ENCODE measurements at regions not wholly inside any gene's neighbourhood (a gene's known extent, or its start where the extent isn't known, plus 50 kb on each side); places are given as distances from the start of the nearest gene placed in this dataset.

DNA sequence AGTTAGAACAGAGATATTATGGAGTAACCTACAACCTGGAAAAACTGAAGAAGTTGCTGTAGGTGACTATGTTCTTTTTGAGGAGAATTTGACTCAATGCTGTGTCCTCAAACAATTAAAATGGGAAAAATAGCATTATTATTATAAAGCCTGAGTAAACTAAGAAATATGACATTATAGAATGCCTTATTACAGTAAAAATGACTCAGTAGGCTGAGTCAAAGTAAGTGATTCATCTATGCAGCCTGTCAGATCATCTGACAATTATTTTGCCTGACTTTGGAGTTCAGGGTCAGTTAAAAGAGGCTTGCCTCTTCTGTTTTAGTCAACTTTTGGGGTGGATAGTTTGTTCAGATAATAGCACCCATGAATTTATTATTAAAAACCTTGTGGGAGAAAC lies 150.8 kb upstream of the PTGFR start:
- ATAC-seq (ENCODE audit: low FRiP score) (no peak), DNase-seq (no peak)
- H3K4me3 ChIP-seq (ENCODE audit: low read length in 2 of 2): no peak overlapping the region
- no peaks in the 10 kb centered on the region for H3K4me1 ChIP-seq (ENCODE audit: control insufficient read depth in 1 of 2, insufficient read depth in 2 of 2, low read length in 2 of 2)
- no peaks in the 10 kb centered on the region for H3K36me3 ChIP-seq (ENCODE audit: control insufficient read depth in 1 of 2, insufficient read depth in 2 of 2, low read length in 1 of 2)
- no peaks in the 10 kb centered on the region for H3K27me3 ChIP-seq (ENCODE audit: control insufficient read depth in 1 of 2, insufficient read depth in 2 of 2, low read length in 1 of 2)
- intact Hi-C loops (cut with DNase I): no loop called here
- H3K9me3 ChIP-seq (ENCODE audit: control insufficient read depth, low read length): no peaks in the 10 kb centered on the region
- H3K27ac ChIP-seq (ENCODE audit: low read depth in 1 of 2, low read length in 2 of 2): no peak overlapping the region

DNA sequence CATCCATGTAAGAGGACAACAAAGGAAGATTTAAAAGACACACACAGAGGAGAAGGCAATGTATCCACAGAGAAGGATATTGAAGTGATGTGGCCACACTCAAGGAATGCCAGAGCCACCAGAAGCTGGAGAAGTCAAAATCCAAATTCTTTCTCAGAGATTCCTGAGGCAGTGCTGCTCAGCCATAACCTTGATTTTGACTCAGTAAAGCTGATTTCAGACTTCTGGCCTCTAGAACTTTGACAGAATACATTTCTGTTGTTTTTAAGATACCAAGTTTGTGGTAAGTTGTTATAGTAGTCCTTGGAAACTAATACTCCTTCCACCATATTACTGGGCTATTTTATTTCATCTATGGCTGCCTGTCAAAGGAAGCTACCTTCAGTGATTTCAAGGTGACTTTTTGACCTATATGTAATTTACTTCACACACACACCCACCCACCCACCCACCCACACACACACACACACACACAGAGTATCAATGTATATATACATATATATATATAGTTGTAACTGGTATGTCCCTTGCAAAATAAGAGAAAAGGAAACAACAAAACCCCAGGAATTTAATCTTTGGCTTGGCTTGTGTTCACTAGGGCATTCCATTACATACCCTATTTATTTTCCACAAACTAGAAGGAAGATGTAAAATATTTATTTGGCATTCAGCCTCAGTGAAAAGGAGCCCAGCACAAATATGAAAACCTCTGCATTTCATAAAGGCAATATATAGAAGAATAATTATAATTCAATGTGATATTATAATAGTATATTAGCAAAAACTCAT lies 142.1 kb upstream of the PTGFR start:
- intact Hi-C loops (cut with DNase I): no loop called here
- DNase-seq: no peak
- H3K4me3 ChIP-seq (ENCODE audit: low read length in 2 of 2): no peak overlapping the region
- H3K27ac ChIP-seq (ENCODE audit: low read depth in 1 of 2, low read length in 2 of 2): no peak overlapping the region
- no peaks in the 10 kb centered on the region for H3K9me3 ChIP-seq (ENCODE audit: control insufficient read depth, low read length)
- no peak for ATAC-seq (ENCODE audit: low FRiP score)
- H3K36me3 ChIP-seq (ENCODE audit: control insufficient read depth in 1 of 2, insufficient read depth in 2 of 2, low read length in 1 of 2): no peaks in the 10 kb centered on the region
- H3K4me1 ChIP-seq (ENCODE audit: control insufficient read depth in 1 of 2, insufficient read depth in 2 of 2, low read length in 2 of 2): no peaks in the 10 kb centered on the region
- no peaks in the 10 kb centered on the region for H3K27me3 ChIP-seq (ENCODE audit: control insufficient read depth in 1 of 2, insufficient read depth in 2 of 2, low read length in 1 of 2)

DNA sequence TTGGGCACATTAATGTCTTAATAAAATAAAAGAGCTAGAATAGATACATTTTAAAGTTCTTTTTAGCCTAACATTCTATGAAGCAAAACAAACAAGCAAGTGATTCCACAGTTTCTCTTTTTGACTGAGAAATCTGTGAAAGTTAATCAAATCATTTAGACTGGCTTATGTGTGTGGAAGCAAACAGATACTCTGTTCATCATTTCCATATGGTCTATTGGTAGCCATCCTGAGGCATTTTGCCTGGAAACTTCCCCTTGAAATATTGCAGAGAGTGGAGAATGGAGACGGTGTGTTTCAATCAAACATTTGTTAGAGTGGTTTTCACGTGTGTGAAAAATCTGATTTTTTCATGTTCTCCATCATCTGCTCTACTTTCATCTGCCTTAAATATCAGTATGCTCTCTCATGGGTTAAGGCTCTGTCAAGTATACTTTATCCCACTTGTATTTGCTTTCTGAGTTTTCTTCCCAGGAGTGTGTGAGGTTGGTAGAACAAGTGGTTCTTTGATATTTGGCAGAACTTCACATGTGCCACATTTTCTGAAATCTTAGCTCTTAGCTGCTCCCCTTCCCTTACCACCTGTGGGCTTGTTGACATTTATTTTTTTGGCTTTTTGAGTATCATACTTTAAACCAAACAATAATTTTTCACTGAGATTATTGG lies 139.1 kb upstream of the PTGFR start:
- no peak for ATAC-seq (ENCODE audit: low FRiP score)
- 68 to 80% methylated on average over 2 of the region's 2 CpGs for WGBS, 2 donors

DNA sequence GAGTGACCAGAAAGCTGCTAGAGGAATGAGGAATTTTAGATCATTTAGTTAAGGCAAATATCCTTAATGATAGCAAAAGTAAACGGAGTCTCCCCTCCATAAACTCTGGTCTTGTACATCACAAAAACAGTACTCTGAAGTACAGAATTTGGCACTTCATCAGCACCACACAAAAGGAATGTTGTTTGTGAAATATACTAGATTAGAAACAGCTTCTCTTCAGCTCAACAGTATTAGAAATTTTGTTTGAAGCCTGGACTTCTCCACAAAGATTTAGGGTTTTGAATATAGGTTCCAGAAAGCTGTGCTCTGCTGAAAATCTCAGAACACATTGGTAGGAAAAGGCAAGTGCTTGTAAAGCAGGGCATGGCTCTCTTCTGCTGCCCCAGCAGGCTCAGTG lies 135.1 kb upstream of the PTGFR start:
- Histone ChIP-seq H3K27ac (ENCODE audit: low read depth in 1 of 2, low read length in 2 of 2) (no peak overlapping the region), H3K4me3 (ENCODE audit: low read length in 2 of 2) (no peak overlapping the region), H3K4me1 (ENCODE audit: control insufficient read depth in 1 of 2, insufficient read depth in 2 of 2, low read length in 2 of 2) (no peaks in the 10 kb centered on the region), H3K9me3 (ENCODE audit: control insufficient read depth, low read length) (no peaks in the 10 kb centered on the region), H3K27me3 (ENCODE audit: control insufficient read depth in 1 of 2, insufficient read depth in 2 of 2, low read length in 1 of 2) (peaks cover 0 to 2% of the 10 kb centered on the region in 2 donors), H3K36me3 (ENCODE audit: control insufficient read depth in 1 of 2, insufficient read depth in 2 of 2, low read length in 1 of 2) (no peaks in the 10 kb centered on the region)
- 60 to 65% methylated on average over 1 of the region's 1 CpG for WGBS, 2 donors
- no peak for DNase-seq
- ATAC-seq (ENCODE audit: low FRiP score): no peak
- intact Hi-C loops (cut with DNase I): no loop called here

More for the DNA sequence above, 139.1 kb upstream of the PTGFR start:
- Histone ChIP-seq H3K9me3 (ENCODE audit: control insufficient read depth, low read length) (no peaks in the 10 kb centered on the region), H3K27me3 (ENCODE audit: control insufficient read depth in 1 of 2, insufficient read depth in 2 of 2, low read length in 1 of 2) (peaks cover 0 to 2% of the 10 kb centered on the region in 2 donors), H3K4me3 (ENCODE audit: low read length in 2 of 2) (no peak overlapping the region), H3K36me3 (ENCODE audit: control insufficient read depth in 1 of 2, insufficient read depth in 2 of 2, low read length in 1 of 2) (no peaks in the 10 kb centered on the region), H3K27ac (ENCODE audit: low read depth in 1 of 2, low read length in 2 of 2) (no peak overlapping the region), H3K4me1 (ENCODE audit: control insufficient read depth in 1 of 2, insufficient read depth in 2 of 2, low read length in 2 of 2) (no peaks in the 10 kb centered on the region)
- intact Hi-C loops (cut with DNase I): no loop called here
- no peak for DNase-seq

DNA sequence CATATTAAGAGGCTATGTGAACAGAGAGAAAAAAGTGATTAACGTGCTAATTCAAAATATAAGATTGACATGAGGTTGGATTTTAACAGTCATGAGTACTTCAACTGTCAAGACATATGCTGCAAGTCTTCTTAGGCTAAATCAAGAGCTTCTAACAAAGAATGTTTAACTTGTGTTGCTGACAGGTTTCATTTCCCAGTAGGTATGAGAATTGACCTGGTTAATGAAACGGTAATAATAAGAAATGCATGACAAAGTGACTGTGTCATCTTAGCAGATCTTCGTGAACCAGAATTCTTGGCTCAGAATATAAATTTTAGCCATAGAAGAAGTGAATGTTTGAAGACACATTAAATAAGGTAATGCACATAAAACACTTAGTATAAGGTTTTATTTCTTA lies 132.6 kb upstream of the PTGFR start:
- DNase-seq (no peak), ATAC-seq (ENCODE audit: low FRiP score) (no peak)
- Histone ChIP-seq H3K27ac (ENCODE audit: low read depth in 1 of 2, low read length in 2 of 2) (no peak overlapping the region), H3K4me3 (ENCODE audit: low read length in 2 of 2) (no peak overlapping the region), H3K4me1 (ENCODE audit: control insufficient read depth in 1 of 2, insufficient read depth in 2 of 2, low read length in 2 of 2) (no peaks in the 10 kb centered on the region), H3K9me3 (ENCODE audit: control insufficient read depth, low read length) (no peaks in the 10 kb centered on the region), H3K27me3 (ENCODE audit: control insufficient read depth in 1 of 2, insufficient read depth in 2 of 2, low read length in 1 of 2) (peaks cover 0 to 2% of the 10 kb centered on the region in 2 donors), H3K36me3 (ENCODE audit: control insufficient read depth in 1 of 2, insufficient read depth in 2 of 2, low read length in 1 of 2) (no peaks in the 10 kb centered on the region)
- 73 to 83% methylated on average over 3 of the region's 3 CpGs for WGBS, 2 donors
- intact Hi-C loops (cut with DNase I): no loop called here

DNA sequence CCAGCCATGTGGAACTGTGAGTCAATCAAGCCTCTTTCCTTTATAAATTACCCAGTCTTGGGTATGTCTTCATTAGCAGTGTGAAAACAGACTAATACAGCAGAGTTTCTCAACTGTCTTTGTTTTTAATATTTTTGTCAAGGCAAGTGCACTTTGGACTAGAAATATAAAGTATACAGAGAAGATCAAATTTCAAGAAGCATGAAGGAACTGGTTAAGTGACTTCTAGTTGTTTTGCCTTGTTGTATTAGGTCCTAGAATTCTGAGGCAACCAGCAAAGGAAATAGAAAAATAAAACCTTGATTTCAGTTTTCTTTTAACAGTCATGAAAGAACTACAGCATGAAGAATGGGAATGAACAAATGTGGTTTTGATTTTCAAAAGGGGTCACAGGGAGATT lies 131.1 kb upstream of the PTGFR start:
- Histone ChIP-seq H3K9me3 (ENCODE audit: control insufficient read depth, low read length) (no peaks in the 10 kb centered on the region), H3K4me1 (ENCODE audit: control insufficient read depth in 1 of 2, insufficient read depth in 2 of 2, low read length in 2 of 2) (no peaks in the 10 kb centered on the region), H3K27ac (ENCODE audit: low read depth in 1 of 2, low read length in 2 of 2) (no peak overlapping the region), H3K4me3 (ENCODE audit: low read length in 2 of 2) (no peak overlapping the region), H3K36me3 (ENCODE audit: control insufficient read depth in 1 of 2, insufficient read depth in 2 of 2, low read length in 1 of 2) (no peaks in the 10 kb centered on the region), H3K27me3 (ENCODE audit: control insufficient read depth in 1 of 2, insufficient read depth in 2 of 2, low read length in 1 of 2) (no peaks in the 10 kb centered on the region)
- ATAC-seq (ENCODE audit: low FRiP score): no peak
- intact Hi-C loops (cut with DNase I): no loop called here
- no peak for DNase-seq

DNA sequence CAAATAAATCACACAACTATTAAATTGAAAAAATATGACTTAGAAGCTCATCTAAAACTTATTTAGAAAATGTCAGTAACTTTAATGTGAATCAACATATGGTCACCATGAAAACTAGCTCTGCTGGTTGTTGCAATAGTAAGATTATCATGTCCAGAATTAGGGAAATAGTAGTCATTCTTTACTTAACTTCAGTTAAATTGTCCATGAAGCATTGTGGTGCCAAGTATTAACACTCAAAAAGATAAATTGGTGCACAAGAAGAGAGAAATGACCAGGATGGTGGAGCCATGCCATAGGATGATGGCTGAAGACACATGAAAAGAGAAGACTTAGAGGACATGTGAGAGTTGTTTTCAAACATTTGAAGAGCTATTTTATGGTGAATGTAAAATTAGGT lies 130.2 kb upstream of the PTGFR start:
- no peak for DNase-seq
- intact Hi-C loops (cut with DNase I): no loop called here
- Histone ChIP-seq H3K27ac (ENCODE audit: low read depth in 1 of 2, low read length in 2 of 2) (no peak overlapping the region), H3K27me3 (ENCODE audit: control insufficient read depth in 1 of 2, insufficient read depth in 2 of 2, low read length in 1 of 2) (no peaks in the 10 kb centered on the region), H3K4me1 (ENCODE audit: control insufficient read depth in 1 of 2, insufficient read depth in 2 of 2, low read length in 2 of 2) (no peaks in the 10 kb centered on the region), H3K36me3 (ENCODE audit: control insufficient read depth in 1 of 2, insufficient read depth in 2 of 2, low read length in 1 of 2) (no peaks in the 10 kb centered on the region), H3K9me3 (ENCODE audit: control insufficient read depth, low read length) (no peaks in the 10 kb centered on the region), H3K4me3 (ENCODE audit: low read length in 2 of 2) (no peak overlapping the region)
- no peak for ATAC-seq (ENCODE audit: low FRiP score)

DNA sequence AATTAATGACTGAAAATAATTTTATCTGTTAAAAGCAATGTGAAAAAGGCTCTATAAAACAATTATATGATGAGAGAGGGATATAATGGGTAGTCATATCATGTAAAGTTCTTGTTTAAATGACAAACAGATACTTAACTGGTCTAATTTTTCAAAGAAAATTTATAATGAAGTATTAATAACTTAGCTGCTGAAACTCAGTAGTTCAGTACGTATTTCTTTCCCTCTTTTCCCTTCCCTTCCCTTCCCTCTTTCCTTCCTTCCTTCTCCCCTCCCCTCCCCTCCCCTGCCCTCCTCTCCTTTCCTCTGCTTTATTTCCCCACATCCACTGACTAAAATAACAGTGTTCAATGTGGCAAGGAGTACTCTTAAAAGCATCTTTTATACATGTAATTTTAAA lies 123.1 kb upstream of the PTGFR start:
- intact Hi-C loops (cut with DNase I): no loop called here
- no peak for DNase-seq
- ATAC-seq (ENCODE audit: low FRiP score): no peak
- Histone ChIP-seq H3K27ac (ENCODE audit: low read depth in 1 of 2, low read length in 2 of 2) (no peak overlapping the region), H3K4me1 (ENCODE audit: control insufficient read depth in 1 of 2, insufficient read depth in 2 of 2, low read length in 2 of 2) (no peaks in the 10 kb centered on the region), H3K9me3 (ENCODE audit: control insufficient read depth, low read length) (no peaks in the 10 kb centered on the region), H3K36me3 (ENCODE audit: control insufficient read depth in 1 of 2, insufficient read depth in 2 of 2, low read length in 1 of 2) (no peaks in the 10 kb centered on the region), H3K27me3 (ENCODE audit: control insufficient read depth in 1 of 2, insufficient read depth in 2 of 2, low read length in 1 of 2) (no peaks in the 10 kb centered on the region), H3K4me3 (ENCODE audit: low read length in 2 of 2) (no peak overlapping the region)
- 26 to 67% methylated on average over 1 of the region's 1 CpG for WGBS, 2 donors

DNA sequence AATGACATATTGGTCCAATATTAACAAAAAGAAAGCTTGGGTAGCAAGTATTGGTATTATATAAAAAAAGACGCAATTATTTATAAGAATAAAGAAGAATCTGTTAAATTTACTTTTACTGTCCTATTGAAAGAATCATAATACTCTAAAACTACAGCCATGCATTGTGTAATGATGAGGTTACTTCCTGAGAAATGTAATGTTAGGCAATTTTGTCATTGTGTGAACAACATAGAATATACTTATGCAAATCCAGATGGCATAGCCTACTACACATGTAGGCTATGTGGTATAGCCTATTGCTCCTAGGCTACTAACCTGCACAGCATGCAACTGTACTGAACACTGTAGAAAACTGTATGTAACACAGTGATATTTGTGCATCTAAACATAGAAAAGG lies 121.2 kb upstream of the PTGFR start:
- intact Hi-C loops (cut with DNase I): no loop called here
- Histone ChIP-seq H3K4me3 (ENCODE audit: low read length in 2 of 2) (no peak overlapping the region), H3K4me1 (ENCODE audit: control insufficient read depth in 1 of 2, insufficient read depth in 2 of 2, low read length in 2 of 2) (no peaks in the 10 kb centered on the region), H3K27ac (ENCODE audit: low read depth in 1 of 2, low read length in 2 of 2) (no peak overlapping the region), H3K27me3 (ENCODE audit: control insufficient read depth in 1 of 2, insufficient read depth in 2 of 2, low read length in 1 of 2) (no peaks in the 10 kb centered on the region), H3K9me3 (ENCODE audit: control insufficient read depth, low read length) (no peaks in the 10 kb centered on the region), H3K36me3 (ENCODE audit: control insufficient read depth in 1 of 2, insufficient read depth in 2 of 2, low read length in 1 of 2) (no peaks in the 10 kb centered on the region)
- DNase-seq (no peak), ATAC-seq (ENCODE audit: low FRiP score) (no peak)
- WGBS, 2 donors: 86 to 95% methylated on average over 1 of the region's 1 CpG
